ENCODE measurements at regions not wholly inside any gene's neighbourhood (a gene's known extent, or its start where the extent isn't known, plus 50 kb on each side); places are given as distances from the start of the nearest gene placed in this dataset.

DNA sequence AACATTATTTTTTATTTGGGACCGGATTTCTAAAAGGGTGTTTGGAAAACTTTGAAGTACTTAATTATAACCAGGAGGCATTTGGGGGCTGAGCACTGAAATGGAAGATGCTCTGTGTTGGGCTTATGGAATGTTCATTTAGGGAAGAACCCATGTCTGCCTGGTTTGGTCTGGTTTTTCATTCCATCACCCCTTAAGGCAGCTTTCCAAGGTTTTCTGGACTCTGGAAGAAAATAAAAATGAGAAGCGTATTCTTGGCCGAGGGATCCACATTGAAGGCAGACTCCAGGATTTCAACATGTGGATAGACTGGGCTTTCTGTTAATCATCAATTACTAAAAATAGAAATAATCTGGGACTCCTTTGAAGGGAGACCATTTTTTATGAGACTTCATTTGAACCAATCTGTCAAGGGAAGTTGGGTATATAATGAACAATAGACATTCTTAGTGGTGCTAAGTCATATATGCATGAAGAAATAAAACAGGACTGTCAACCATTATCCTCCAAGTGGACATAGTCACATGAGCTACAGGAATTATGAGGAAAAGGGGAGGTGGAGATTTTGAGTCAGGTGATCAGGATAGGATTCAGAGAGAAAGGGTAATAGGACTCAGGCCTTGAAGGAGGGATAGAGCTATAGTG lies 270.5 kb upstream of the ADAMTS9 start:
- peak; percentile 37 for ATAC-seq
- intact Hi-C loops (cut with DNase I): no loop called here
- Histone ChIP-seq H3K27ac (no peak overlapping the region), H3K36me3 (no peaks in the 10 kb centered on the region), H3K9me3 (no peaks in the 10 kb centered on the region), H3K4me1 (peaks cover 0 to 11% of the 10 kb centered on the region in 2 donors), H3K27me3 (no peaks in the 10 kb centered on the region), H3K4me3 (no peak overlapping the region)
- TF ChIP-seq CTCF (IDR thresholded peaks at IDR 0.05): no peak
- no peak for DNase-seq

DNA sequence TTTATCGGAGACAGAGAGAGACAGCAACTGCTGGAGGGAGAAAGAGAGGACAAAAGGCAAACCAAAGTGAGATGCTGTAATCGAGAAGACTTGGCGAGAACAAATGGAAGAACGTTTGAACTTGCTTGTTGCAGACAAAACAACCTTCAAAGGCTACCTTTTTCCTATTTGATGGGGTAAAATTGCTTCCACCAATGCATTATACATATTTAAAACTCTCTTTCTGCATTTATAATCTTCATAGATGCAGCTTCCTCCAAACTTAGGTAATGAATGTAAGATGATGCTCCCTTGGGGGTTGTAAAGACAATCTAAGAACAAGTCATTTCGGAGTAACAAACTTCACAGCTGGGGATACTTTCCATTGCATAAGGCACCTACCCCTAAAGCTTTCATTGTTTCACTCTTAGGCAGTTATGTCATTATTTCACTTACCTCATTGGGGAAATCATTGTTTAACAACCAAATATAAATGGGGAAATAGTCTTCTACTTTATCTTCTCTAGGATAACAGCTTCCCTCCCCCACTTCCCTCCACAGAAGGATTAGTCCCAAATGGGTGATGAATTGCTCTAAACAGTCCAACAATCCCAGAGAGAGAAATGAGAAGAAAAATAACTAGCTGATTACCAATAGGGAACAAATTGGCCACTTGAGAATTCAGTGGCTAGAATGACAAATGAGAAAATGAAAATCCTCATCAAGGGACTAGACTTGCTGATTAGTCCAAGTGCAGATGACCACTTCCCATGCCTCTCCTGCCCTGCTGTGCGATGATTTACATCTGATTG lies 269.8 kb upstream of the ADAMTS9 start:
- intact Hi-C loops (cut with DNase I): no loop called here
- ATAC-seq: no peak
- no peak for TF ChIP-seq CTCF (IDR thresholded peaks at IDR 0.05)

DNA sequence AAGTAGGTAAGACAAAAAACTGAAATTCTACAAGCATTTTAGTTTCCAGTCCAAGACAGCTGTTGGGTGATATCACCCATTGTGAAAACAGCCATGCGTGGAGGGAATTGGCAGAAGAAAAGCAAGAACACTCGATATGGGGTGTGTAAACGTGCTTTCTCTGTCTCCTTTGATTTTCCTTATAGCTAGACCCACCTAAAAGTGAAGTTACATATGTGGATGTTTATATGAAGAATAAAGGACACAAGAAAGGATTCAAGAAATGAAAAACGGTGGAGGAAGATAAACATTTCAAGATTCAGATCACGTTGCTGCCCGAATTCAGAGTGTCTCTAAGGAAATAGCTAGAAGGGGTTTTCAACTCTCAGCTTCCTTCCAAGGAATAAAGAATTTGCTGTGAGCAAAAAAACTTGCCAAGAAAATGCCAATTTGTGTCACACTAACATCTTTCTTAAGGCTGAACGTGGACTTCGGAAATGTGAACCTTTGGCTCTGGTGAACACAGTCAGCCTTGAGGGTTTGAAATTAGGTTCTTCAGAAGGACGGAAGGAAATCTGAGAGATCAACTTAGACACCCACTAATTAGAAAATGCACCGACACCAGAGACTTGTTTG lies 269.0 kb upstream of the ADAMTS9 start:
- DNase-seq (no peak), ATAC-seq (no peak)
- Histone ChIP-seq H3K9me3 (no peaks in the 10 kb centered on the region), H3K4me1 (peaks cover 0 to 11% of the 10 kb centered on the region in 2 donors), H3K36me3 (no peaks in the 10 kb centered on the region), H3K27me3 (no peaks in the 10 kb centered on the region), H3K4me3 (no peak overlapping the region), H3K27ac (peak overlapping the region in 1 of 2 donors; percentile 20)
- intact Hi-C loops (cut with DNase I): no loop called here
- no peak for TF ChIP-seq CTCF (IDR thresholded peaks at IDR 0.05)

More for the DNA sequence above, 269.8 kb upstream of the ADAMTS9 start:
- Histone ChIP-seq H3K4me3 (no peak overlapping the region), H3K9me3 (no peaks in the 10 kb centered on the region), H3K27ac (no peak overlapping the region), H3K27me3 (no peaks in the 10 kb centered on the region), H3K36me3 (no peaks in the 10 kb centered on the region), H3K4me1 (peaks cover 0 to 11% of the 10 kb centered on the region in 2 donors)
- no peak for DNase-seq

DNA sequence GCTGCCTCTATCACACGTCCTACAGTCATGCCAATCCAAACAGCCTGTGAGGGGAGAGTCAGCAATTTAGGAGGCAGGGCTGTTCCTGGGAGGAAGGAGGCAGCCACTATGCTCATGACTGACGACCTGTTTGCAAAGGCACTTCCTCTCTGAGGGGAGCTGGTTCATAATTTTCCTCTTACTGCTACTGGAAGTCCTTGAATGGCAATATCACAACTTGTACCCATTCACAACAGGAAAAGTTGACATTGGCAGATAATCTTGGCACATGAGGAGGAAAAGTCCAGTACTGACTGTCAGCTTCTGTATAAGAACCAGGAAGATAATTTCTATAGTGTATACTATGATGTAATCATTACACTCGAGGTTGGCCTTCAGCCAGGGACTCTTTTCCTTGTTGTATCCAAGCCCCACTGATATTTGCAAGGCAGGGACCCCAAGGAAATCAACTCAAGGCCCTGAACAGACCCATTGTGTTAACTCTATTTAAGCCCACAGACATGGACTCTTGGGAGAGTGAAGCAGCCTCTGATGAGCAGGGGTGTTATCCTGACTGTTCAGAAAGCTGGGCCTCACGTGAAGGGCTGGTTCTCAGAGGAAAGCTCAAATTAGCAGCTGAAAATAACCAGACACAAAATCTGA lies 267.3 kb upstream of the ADAMTS9 start:
- intact Hi-C loops (cut with DNase I): no loop called here
- peaks cover 0 to 11% of the 10 kb centered on the region in 2 donors for H3K4me1 ChIP-seq
- H3K27me3 ChIP-seq: no peaks in the 10 kb centered on the region
- no peak for TF ChIP-seq CTCF (IDR thresholded peaks at IDR 0.05)
- DNase-seq (peak in 1 of 4 donors; percentile 42), ATAC-seq (peak; percentile 65)
- H3K4me3 ChIP-seq: no peak overlapping the region
- peaks cover 0 to 2% of the 10 kb centered on the region in 2 donors for H3K9me3 ChIP-seq
- peak overlapping the region in 1 of 2 donors; percentile 20 for H3K27ac ChIP-seq
- H3K36me3 ChIP-seq: no peaks in the 10 kb centered on the region
